ENCODE measurements at regions not wholly inside any gene's neighbourhood (a gene's known extent, or its start where the extent isn't known, plus 50 kb on each side); places are given as distances from the start of the nearest gene placed in this dataset.

GRCh38 chr3:105040026-105040622, 326.6 kb upstream of the ALCAM start:
- CTCF ChIA-PET, result no interaction called here
- Histone ChIP-seq H2AFZ (ENCODE audit: control insufficient read depth, low read depth, low read length) (no peak overlapping the region), H3K9ac (ENCODE audit: control insufficient read depth, insufficient read depth, low read length) (no peak overlapping the region), H3K27me3 (replicated peaks in 1 of 2; ENCODE audit: control insufficient read depth in 2 of 2, insufficient read depth in 2 of 2, low read length in 1 of 2) (0 out of 4 replicates have a peak, but pooled peaks cover 0 to 1% of the 10 kb centered on the region in 2 experiments), H3K27ac (ENCODE audit: control insufficient read depth, insufficient read depth) (no peak overlapping the region), H3K9me3 (replicated peaks; ENCODE audit: control insufficient read depth, insufficient read depth, low read length) (no peaks in the 10 kb centered on the region), H3K36me3 (ENCODE audit: control insufficient read depth in 2 of 2, insufficient read depth in 2 of 2, low read length in 1 of 2) (no peaks in the 10 kb centered on the region), H4K20me1 (ENCODE audit: control insufficient read depth, insufficient read depth) (no peaks in the 10 kb centered on the region), H3K4me3 (no peak overlapping the region), H3K4me1 (ENCODE audit: control insufficient read depth, insufficient read depth, low read length) (no peaks in the 10 kb centered on the region), H3K4me2 (ENCODE audit: control insufficient read depth, insufficient read depth) (no peak overlapping the region), H3K79me2 (ENCODE audit: control insufficient read depth, insufficient read depth, low read length) (no peaks in the 10 kb centered on the region)
- RAD21 ChIA-PET (ENCODE audit: unreplicated experiment), result no interaction called here
- SMC1A ChIA-PET (ENCODE audit: uncharacterized antibody, unreplicated experiment), result interaction anchor here (0.6 kb wide), 1 partner anchor 1950 kb away, joined by 3 read pairs; no protein-coding TSS in a partner anchor
- 0% methylated on average over 1 of the region's 1 CpG for WGBS (ENCODE audit: insufficient coverage, insufficient replicate concordance, low lambda C conversion rate, missing lambda C conversion rate)
- POLR2A ChIA-PET, result no interaction called here
- FAIRE-seq (no peak), DNase-seq (ENCODE audit: low read depth, low spot score) (no peak), ATAC-seq (no peak)
- no peak for TF ChIP-seq CEBPB (IDR thresholded peaks at IDR 0.05; ENCODE audit: borderline replicate concordance in 1 of 2, low read depth in 2 of 2, low read length in 2 of 2)
- no peak for TF ChIP-seq SUPT20H (IDR thresholded peaks at IDR 0.05; ENCODE audit: borderline replicate concordance, control insufficient read depth, low read depth, low read length)
- TF ChIP-seq SIX5 (IDR thresholded peaks at IDR 0.05; ENCODE audit: low read depth, low read length, severe bottlenecking), result no peak
- no peak for TF ChIP-seq CHD2 (IDR thresholded peaks at IDR 0.05; ENCODE audit: borderline replicate concordance, low read depth, low read length)
- no peak for TF ChIP-seq SRF (IDR thresholded peaks at IDR 0.05; ENCODE audit: low read depth in 2 of 2, low read length in 2 of 2)
- no peak for TF ChIP-seq USF2 (IDR thresholded peaks at IDR 0.05; ENCODE audit: borderline replicate concordance, low read depth, low read length)
- in situ Hi-C loops (cut with MboI), result no loop called here
- BruUV-seq (replicated peaks), result no TSS peak
- intact Hi-C loops (cut with micrococcal nuclease; ENCODE audit: unreplicated experiment), result no loop called here
